Kidney epithelial cell (primary cell): ENCODE measurements at regions not wholly inside any gene's neighbourhood (a gene's known extent, or its start where the extent isn't known, plus 50 kb on each side); places are given as distances from the start of the nearest gene placed in this dataset.

Experiments used
- DNase-seq: peaks from one replicate; pipeline ENCODE4 v3.0.0-alpha.2; 2010; ENCODE audit warnings: low read depth
- H3K27me3 ChIP-seq: 2 replicates; pipeline ENCODE4 v1.6.0; 2011; ENCODE audit warnings: low read length; ENCODE audit not compliant: control insufficient read depth, insufficient read depth
- H3K36me3 ChIP-seq: 2 replicates; pipeline ENCODE4 v1.5.1; 2011; ENCODE audit warnings: low read length; ENCODE audit not compliant: control insufficient read depth, insufficient read depth
- H3K4me3 ChIP-seq: 2 replicates; pipeline ENCODE4 v1.5.1; 2011; ENCODE audit warnings: low read depth, mild to moderate bottlenecking, control low read depth, low read length
- TF ChIP-seq, protein P1 (sequence below): IDR thresholded peaks from 2 replicates; pipeline ENCODE4 v1.5.1; 2011; ENCODE audit warnings: mild to moderate bottlenecking, moderate library complexity, low read length, control low read depth, inconsistent platforms; ENCODE audit not compliant: insufficient read depth, poor library complexity, severe bottlenecking

DNA sequence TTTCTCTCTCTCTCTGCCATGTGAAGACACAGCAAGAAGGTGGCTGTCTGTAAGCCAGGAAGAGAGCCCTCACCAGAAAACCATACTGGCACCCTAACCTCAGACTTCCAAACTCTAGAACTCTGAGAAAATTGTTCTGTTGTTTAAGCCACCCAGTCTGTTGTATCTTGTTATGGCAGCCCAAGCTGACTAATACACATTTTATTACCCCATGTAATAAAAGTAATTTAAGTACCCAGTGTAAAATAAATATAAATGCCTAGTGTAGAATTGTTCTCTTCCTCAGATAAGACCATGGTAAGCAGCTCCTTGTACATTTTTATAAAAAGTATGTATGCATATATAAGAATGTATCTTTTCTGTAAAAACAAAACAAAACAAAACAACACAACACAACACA lies 119.7 kb downstream of the DTL start:
- no peak overlapping the region for H3K4me3 ChIP-seq
- DNase-seq = no peak
- H3K36me3 ChIP-seq = no peaks in the 10 kb centered on the region
- H3K27me3 ChIP-seq = no peaks in the 10 kb centered on the region
- TF ChIP-seq, protein P1, sequence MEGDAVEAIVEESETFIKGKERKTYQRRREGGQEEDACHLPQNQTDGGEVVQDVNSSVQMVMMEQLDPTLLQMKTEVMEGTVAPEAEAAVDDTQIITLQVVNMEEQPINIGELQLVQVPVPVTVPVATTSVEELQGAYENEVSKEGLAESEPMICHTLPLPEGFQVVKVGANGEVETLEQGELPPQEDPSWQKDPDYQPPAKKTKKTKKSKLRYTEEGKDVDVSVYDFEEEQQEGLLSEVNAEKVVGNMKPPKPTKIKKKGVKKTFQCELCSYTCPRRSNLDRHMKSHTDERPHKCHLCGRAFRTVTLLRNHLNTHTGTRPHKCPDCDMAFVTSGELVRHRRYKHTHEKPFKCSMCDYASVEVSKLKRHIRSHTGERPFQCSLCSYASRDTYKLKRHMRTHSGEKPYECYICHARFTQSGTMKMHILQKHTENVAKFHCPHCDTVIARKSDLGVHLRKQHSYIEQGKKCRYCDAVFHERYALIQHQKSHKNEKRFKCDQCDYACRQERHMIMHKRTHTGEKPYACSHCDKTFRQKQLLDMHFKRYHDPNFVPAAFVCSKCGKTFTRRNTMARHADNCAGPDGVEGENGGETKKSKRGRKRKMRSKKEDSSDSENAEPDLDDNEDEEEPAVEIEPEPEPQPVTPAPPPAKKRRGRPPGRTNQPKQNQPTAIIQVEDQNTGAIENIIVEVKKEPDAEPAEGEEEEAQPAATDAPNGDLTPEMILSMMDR = no peak

DNA sequence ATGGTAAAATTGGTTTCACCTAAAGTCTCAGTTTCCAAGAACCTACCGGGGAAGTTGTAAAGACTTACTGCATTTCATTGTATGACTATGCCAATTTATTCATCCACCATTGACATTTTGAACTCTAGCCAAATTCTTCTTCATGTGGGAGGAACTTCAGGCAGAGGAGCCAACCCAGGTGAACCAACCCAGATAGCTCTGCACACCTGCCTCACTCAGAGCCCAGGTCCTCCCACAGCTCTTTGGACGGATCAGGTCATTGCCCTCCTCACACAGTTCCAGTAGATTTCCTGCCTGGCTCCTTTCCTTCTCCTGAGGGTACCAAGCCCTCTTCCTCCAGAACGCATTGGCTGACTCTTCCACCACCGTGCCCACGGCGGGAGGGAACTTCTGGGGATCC lies 121.7 kb downstream of the DTL start:
- no peaks in the 10 kb centered on the region for H3K27me3 ChIP-seq
- no peak for DNase-seq

DNA sequence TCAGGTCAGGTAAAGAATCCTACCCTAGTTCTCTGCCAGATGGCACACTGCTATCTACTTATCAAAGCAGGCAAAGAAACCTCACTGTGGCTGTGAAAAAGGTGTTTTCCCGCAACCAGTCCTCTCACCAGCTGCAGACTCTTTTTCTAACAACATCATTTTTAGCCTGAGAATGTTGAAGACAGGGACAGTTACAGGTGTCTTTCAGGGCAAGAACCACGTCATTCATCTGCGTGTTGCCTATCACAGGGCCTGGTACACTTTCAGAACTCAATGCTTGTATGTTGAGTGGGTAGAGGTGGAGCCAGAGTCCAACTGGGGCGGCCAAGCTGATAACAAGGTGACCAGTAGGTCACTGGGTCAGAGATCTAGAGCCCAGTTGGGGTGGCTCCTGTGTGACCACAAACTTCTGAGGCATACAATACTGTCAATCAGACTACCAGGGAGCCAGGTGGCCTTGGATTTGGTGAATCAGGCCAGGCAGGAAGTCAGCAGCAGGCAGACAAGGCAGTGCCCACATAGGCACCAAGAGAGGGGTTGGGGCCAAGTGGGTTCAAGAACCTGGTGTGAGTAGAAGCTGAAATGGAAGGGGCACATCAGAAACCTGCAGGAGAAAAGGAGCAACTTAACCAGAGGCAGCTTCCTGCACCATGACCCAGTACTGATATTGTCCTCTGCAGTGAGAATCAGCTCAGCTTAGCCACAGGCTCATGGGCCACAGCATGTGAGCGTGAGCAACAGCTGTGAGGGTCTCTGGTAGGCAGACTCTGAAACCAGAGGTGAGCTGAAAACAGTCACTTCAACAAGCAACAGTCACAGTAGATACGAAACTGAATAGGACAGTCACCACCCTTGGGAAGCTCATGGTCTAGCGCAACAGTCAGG lies 123.6 kb downstream of the DTL start:
- TF ChIP-seq, protein P1 = no peak
- Histone ChIP-seq H3K36me3 (no peaks in the 10 kb centered on the region), H3K27me3 (no peaks in the 10 kb centered on the region), H3K4me3 (no peak overlapping the region)
- DNase-seq = no peak

More for the DNA sequence above, 121.7 kb downstream of the DTL start:
- H3K4me3 ChIP-seq = no peak overlapping the region
- H3K36me3 ChIP-seq = no peaks in the 10 kb centered on the region
- TF ChIP-seq, protein P1 = no peak

DNA sequence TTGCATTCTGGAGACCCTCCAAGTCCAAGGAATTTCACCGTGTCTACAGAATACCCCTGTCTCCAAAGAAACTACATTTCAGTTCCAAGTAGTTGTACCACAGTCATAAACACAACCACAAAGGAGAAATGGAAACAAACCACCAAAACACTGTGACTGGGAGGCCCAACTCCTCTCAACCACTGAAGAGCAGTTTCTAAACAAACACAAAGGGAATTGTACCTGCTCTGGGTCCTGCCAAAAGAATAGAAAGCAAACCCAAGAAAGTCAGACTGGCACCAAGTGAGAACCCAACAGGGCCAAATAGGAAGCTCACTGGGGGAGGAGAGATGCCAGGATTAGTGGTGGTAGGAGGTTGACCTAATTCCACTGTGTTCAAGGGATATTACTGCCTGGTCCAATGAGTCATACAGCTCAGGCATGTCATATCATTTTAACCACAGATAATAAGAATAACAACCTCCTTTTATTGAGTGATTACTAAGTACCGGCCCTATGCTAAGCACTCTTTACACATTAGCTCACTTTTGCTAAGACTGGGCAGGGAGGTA lies 123.9 kb upstream of the PPP2R5A start:
- no peak overlapping the region for H3K4me3 ChIP-seq
- H3K36me3 ChIP-seq = no peaks in the 10 kb centered on the region
- TF ChIP-seq, protein P1 = no peak
- DNase-seq = no peak
- no peaks in the 10 kb centered on the region for H3K27me3 ChIP-seq

DNA sequence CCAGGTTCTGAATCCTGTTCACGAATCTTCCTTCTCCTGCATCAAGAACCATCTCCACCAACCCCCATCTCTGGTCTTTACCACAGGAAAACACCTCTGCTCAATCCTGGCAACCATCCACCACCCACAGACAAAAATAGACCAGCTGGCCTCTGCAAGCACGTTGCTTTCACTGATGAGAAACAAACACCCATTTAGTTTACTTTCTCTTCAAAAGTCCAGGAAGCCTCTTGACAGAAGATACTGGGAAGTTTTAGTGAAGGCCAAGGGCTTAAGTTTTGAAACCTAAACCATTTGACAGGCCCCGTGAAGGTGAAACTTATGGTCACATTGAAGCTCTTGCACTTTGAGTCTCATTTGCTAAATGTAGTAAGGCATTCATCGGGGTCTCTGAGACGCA lies 122.6 kb upstream of the PPP2R5A start:
- TF ChIP-seq, protein P1 = no peak
- Histone ChIP-seq H3K27me3 (no peaks in the 10 kb centered on the region), H3K36me3 (no peaks in the 10 kb centered on the region), H3K4me3 (no peak overlapping the region)
- no peak for DNase-seq
